ENCODE measurements at regions not wholly inside any gene's neighbourhood (a gene's known extent, or its start where the extent isn't known, plus 50 kb on each side); places are given as distances from the start of the nearest gene placed in this dataset.

DNA sequence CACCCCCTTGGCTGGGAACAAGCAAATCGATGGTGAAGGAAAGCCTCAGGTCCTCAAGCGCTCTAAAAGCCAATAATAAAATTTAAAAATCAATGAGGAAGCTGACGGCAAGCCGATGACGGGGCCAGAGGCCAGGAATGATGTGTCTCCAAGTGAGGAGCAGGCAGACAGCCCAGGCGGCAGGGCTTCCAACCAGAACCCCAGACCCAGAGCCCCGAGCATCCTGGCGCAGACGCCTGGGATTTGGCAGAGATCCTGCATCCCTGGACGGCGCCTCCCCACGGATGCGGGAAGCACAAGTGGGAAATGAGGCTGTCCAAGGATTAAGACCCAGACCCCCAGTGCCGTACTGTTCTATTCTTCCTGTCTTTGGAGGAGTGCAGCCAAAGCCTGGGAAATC, 123.0 kb upstream of the PROK2 start:
- Histone ChIP-seq H3K27ac (ENCODE audit: low read depth, low read length) (no peak overlapping the region), H3K9me3 (ENCODE audit: low read length) (no peaks in the 10 kb centered on the region), H3K4me3 (ENCODE audit: low read length) (no peak overlapping the region), H3K4me1 (ENCODE audit: insufficient read depth, low read length) (no peaks in the 10 kb centered on the region), H3K36me3 (ENCODE audit: insufficient read depth, low read length) (no peaks in the 10 kb centered on the region), H3K27me3 (ENCODE audit: insufficient read depth, low read length, poor library complexity, severe bottlenecking) (no peaks in the 10 kb centered on the region)
- H3K9me3 Mint-ChIP-seq: no peaks in the 10 kb centered on the region
- H3K36me3 Mint-ChIP-seq: no peaks in the 10 kb centered on the region
- POLR2A ChIA-PET: no interaction called here
- H3K4me1 Mint-ChIP-seq: peaks cover 0 to 5% (median 0%) of the 10 kb centered on the region in 3 donors
- no peak for DNase-seq
- H3K27me3 Mint-ChIP-seq: peaks cover 6 to 30% of the 10 kb centered on the region in 2 donors
- CTCF ChIA-PET: no interaction called here
- H3K4me3 Mint-ChIP-seq: no peak overlapping the region
- H3K27ac Mint-ChIP-seq: no peak overlapping the region

DNA sequence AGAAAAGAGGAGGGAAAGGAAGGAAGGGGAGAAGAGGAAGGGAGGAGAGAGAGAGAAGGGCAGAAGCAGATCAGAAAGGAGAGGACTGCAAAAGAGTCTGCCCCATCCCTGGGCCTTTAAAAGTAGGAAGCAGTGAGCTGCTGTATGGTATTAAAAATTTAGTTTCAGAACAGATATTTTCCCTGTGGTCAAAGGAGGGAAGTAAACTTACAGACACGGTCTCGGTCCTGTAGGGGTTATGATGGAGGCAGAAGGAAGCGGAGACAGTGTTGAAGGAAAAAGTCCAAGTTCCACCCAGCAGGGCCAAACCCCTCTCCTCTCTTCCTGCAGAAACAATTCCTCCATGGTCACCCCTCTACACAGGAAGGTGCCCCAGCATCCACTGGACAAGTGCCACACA, 122.0 kb upstream of the PROK2 start:
- Histone ChIP-seq H3K27me3 (ENCODE audit: insufficient read depth, low read length, poor library complexity, severe bottlenecking) (no peaks in the 10 kb centered on the region), H3K4me1 (ENCODE audit: insufficient read depth, low read length) (no peaks in the 10 kb centered on the region), H3K4me3 (ENCODE audit: low read length) (no peak overlapping the region), H3K36me3 (ENCODE audit: insufficient read depth, low read length) (no peaks in the 10 kb centered on the region), H3K27ac (ENCODE audit: low read depth, low read length) (no peak overlapping the region), H3K9me3 (ENCODE audit: low read length) (no peaks in the 10 kb centered on the region)
- Mint-ChIP-seq H3K27ac (no peak overlapping the region), H3K4me1 (peaks cover 0 to 5% (median 0%) of the 10 kb centered on the region in 3 donors), H3K36me3 (no peaks in the 10 kb centered on the region), H3K27me3 (peaks cover 3 to 40% of the 10 kb centered on the region in 2 donors), H3K9me3 (no peaks in the 10 kb centered on the region), H3K4me3 (no peak overlapping the region)
- ChIA-PET CTCF (no interaction called here), POLR2A (no interaction called here)
- no peak for DNase-seq

DNA sequence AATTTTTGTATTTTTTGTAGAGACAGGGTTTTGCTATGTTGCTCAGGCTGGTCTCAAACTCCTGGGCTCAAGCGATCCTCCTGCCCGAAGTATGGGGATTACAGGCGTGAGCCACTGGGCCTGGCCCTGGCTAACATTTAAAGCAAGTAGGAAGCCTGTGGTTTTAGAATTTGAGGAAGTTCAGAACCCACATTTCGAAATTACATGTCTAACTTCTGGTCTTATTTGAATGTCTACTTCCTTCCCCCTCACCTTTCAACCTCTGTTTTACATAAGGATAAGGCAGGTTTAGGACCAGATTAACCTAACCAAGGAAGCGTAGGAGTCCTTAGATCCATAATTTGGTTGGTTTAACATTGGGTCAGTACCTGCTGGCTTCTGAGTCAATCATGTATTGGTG, 120.5 kb upstream of the PROK2 start:
- Histone ChIP-seq H3K9me3 (ENCODE audit: low read length) (no peaks in the 10 kb centered on the region), H3K27ac (ENCODE audit: low read depth, low read length) (no peak overlapping the region), H3K27me3 (ENCODE audit: insufficient read depth, low read length, poor library complexity, severe bottlenecking) (no peaks in the 10 kb centered on the region), H3K36me3 (ENCODE audit: insufficient read depth, low read length) (no peaks in the 10 kb centered on the region), H3K4me1 (ENCODE audit: insufficient read depth, low read length) (no peaks in the 10 kb centered on the region), H3K4me3 (ENCODE audit: low read length) (no peak overlapping the region)
- no peaks in the 10 kb centered on the region for H3K9me3 Mint-ChIP-seq
- no peaks in the 10 kb centered on the region for H3K36me3 Mint-ChIP-seq
- peaks cover 0 to 5% (median 0%) of the 10 kb centered on the region in 3 donors for H3K4me1 Mint-ChIP-seq
- ChIA-PET CTCF (no interaction called here), POLR2A (no interaction called here)
- H3K4me3 Mint-ChIP-seq: no peak overlapping the region
- H3K27me3 Mint-ChIP-seq: peaks cover 3 to 45% of the 10 kb centered on the region in 2 donors
- DNase-seq: no peak
- no peak overlapping the region for H3K27ac Mint-ChIP-seq

- DNase-seq: no peak
- Mint-ChIP-seq H3K27ac (no peak overlapping the region), H3K36me3 (no peaks in the 10 kb centered on the region), H3K4me3 (no peak overlapping the region), H3K9me3 (no peaks in the 10 kb centered on the region), H3K27me3 (peaks cover 3 to 44% of the 10 kb centered on the region in 2 donors), H3K4me1 (peaks cover 0 to 5% (median 0%) of the 10 kb centered on the region in 3 donors)
- CTCF ChIA-PET: no interaction called here
- no peak overlapping the region for H3K4me3 ChIP-seq (ENCODE audit: low read length)
- no peaks in the 10 kb centered on the region for H3K9me3 ChIP-seq (ENCODE audit: low read length)
- no peaks in the 10 kb centered on the region for H3K27me3 ChIP-seq (ENCODE audit: insufficient read depth, low read length, poor library complexity, severe bottlenecking)
- H3K4me1 ChIP-seq (ENCODE audit: insufficient read depth, low read length): no peaks in the 10 kb centered on the region
- H3K27ac ChIP-seq (ENCODE audit: low read depth, low read length): no peak overlapping the region
- POLR2A ChIA-PET: no interaction called here
- no peaks in the 10 kb centered on the region for H3K36me3 ChIP-seq (ENCODE audit: insufficient read depth, low read length)
These were observed 119.0 kb upstream of the PROK2 start for GRCh38 chr3:71903936-71904335.

GRCh38 chr3:71903112-71903495, 118.2 kb upstream of the PROK2 start:
- Mint-ChIP-seq H3K4me1 (peaks cover 0 to 5% (median 0%) of the 10 kb centered on the region in 3 donors), H3K27ac (no peak overlapping the region), H3K9me3 (no peaks in the 10 kb centered on the region), H3K27me3 (peaks cover 3 to 45% of the 10 kb centered on the region in 2 donors), H3K36me3 (no peaks in the 10 kb centered on the region), H3K4me3 (no peak overlapping the region)
- Histone ChIP-seq H3K9me3 (ENCODE audit: low read length) (no peaks in the 10 kb centered on the region), H3K36me3 (ENCODE audit: insufficient read depth, low read length) (no peaks in the 10 kb centered on the region), H3K4me1 (ENCODE audit: insufficient read depth, low read length) (no peaks in the 10 kb centered on the region), H3K27ac (ENCODE audit: low read depth, low read length) (no peak overlapping the region), H3K27me3 (ENCODE audit: insufficient read depth, low read length, poor library complexity, severe bottlenecking) (peaks cover 4% of the 10 kb centered on the region), H3K4me3 (ENCODE audit: low read length) (no peak overlapping the region)
- ChIA-PET POLR2A (no interaction called here), CTCF (no interaction called here)
- no peak for DNase-seq

- H3K27me3 ChIP-seq (ENCODE audit: insufficient read depth, low read length, poor library complexity, severe bottlenecking): peaks cover 5% of the 10 kb centered on the region
- no peaks in the 10 kb centered on the region for H3K9me3 ChIP-seq (ENCODE audit: low read length)
- H3K4me1 ChIP-seq (ENCODE audit: insufficient read depth, low read length): no peaks in the 10 kb centered on the region
- no peak overlapping the region for H3K4me3 ChIP-seq (ENCODE audit: low read length)
- Mint-ChIP-seq H3K36me3 (no peaks in the 10 kb centered on the region), H3K9me3 (no peaks in the 10 kb centered on the region), H3K27me3 (peaks cover 3 to 45% of the 10 kb centered on the region in 2 donors), H3K4me3 (no peak overlapping the region), H3K27ac (no peak overlapping the region), H3K4me1 (peaks cover 0 to 5% (median 0%) of the 10 kb centered on the region in 3 donors)
- DNase-seq: no peak
- ChIA-PET CTCF (no interaction called here), POLR2A (interaction anchor here (0.5 kb wide), 1 partner anchor 54 kb away, joined by 5 read pairs; no protein-coding TSS in a partner anchor)
- H3K36me3 ChIP-seq (ENCODE audit: insufficient read depth, low read length): no peaks in the 10 kb centered on the region
- no peak overlapping the region for H3K27ac ChIP-seq (ENCODE audit: low read depth, low read length)
These were observed 117.5 kb upstream of the PROK2 start for GRCh38 chr3:71902258-71903111.

GRCh38 chr3:71901645-71902044, 116.7 kb upstream of the PROK2 start:
- CTCF ChIA-PET: no interaction called here
- Histone ChIP-seq H3K36me3 (ENCODE audit: insufficient read depth, low read length) (no peaks in the 10 kb centered on the region), H3K27ac (ENCODE audit: low read depth, low read length) (no peak overlapping the region), H3K9me3 (ENCODE audit: low read length) (no peaks in the 10 kb centered on the region), H3K4me1 (ENCODE audit: insufficient read depth, low read length) (no peaks in the 10 kb centered on the region), H3K27me3 (ENCODE audit: insufficient read depth, low read length, poor library complexity, severe bottlenecking) (peaks cover 5% of the 10 kb centered on the region), H3K4me3 (ENCODE audit: low read length) (no peak overlapping the region)
- H3K27me3 Mint-ChIP-seq: peaks cover 3 to 38% of the 10 kb centered on the region in 2 donors
- H3K27ac Mint-ChIP-seq: no peak overlapping the region
- no peak for DNase-seq
- POLR2A ChIA-PET: no interaction called here
- H3K36me3 Mint-ChIP-seq: no peaks in the 10 kb centered on the region
- no peaks in the 10 kb centered on the region for H3K9me3 Mint-ChIP-seq
- H3K4me1 Mint-ChIP-seq: peaks cover 0 to 5% (median 0%) of the 10 kb centered on the region in 3 donors
- H3K4me3 Mint-ChIP-seq: no peak overlapping the region

DNA sequence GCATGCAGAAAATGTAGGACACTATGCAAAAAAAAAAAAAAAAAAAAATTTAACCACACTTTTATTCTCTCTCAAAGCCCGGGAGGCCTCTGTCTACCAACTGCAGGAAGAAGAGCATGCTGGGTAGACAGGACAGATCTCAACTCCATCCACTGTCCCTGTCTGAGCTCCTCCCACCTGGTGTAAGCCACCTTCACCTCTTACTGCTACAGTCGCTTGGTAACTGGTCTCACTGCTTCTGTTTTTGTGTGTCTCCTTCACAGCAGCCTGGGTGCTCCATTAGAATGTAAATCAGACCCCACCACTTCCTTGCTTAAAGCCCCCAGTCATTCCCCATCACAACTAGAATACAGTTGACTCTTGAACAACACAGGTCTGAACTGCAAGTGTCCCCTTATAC, 115.1 kb upstream of the PROK2 start:
- DNase-seq: no peak
- no peaks in the 10 kb centered on the region for H3K36me3 ChIP-seq (ENCODE audit: insufficient read depth, low read length)
- no peaks in the 10 kb centered on the region for H3K9me3 ChIP-seq (ENCODE audit: low read length)
- H3K4me1 Mint-ChIP-seq: no peaks in the 10 kb centered on the region
- H3K36me3 Mint-ChIP-seq: no peaks in the 10 kb centered on the region
- H3K4me3 Mint-ChIP-seq: no peak overlapping the region
- H3K27me3 ChIP-seq (ENCODE audit: insufficient read depth, low read length, poor library complexity, severe bottlenecking): peaks cover 5% of the 10 kb centered on the region
- no peak overlapping the region for H3K4me3 ChIP-seq (ENCODE audit: low read length)
- H3K4me1 ChIP-seq (ENCODE audit: insufficient read depth, low read length): no peaks in the 10 kb centered on the region
- H3K27me3 Mint-ChIP-seq: peaks cover 3 to 38% of the 10 kb centered on the region in 2 donors
- CTCF ChIA-PET: interaction anchor here (0.6 to 1.3 kb wide), 2 partner anchors 25 to 173 kb away, joined by 3 to 4 read pairs; no protein-coding TSS in a partner anchor
- POLR2A ChIA-PET: no interaction called here
- H3K27ac Mint-ChIP-seq: no peak overlapping the region
- no peak overlapping the region for H3K27ac ChIP-seq (ENCODE audit: low read depth, low read length)
- no peaks in the 10 kb centered on the region for H3K9me3 Mint-ChIP-seq
